ACC112 (cell line): ENCODE measurements at regions not wholly inside any gene's neighbourhood (a gene's known extent, or its start where the extent isn't known, plus 50 kb on each side); places are given as distances from the start of the nearest gene placed in this dataset.
A peak's percentile ranks its signal among the peaks of the same experiment; 100 is the strongest.
"Not testable (repeated sequence)": the region's sequence is repeated elsewhere in the genome, so short reads cannot be mapped to it uniquely, and the experiment has no call there.

Source experiments
- H2AFZ ChIP-seq: fragments of 200-600 bp; sonication (generic); one replicate; pipeline ENCODE4 v1.6.0; 2017; ENCODE audit warnings: antibody characterized with exemption, low read length; ENCODE audit not compliant: unreplicated experiment
- H3K27ac ChIP-seq: fragments of 200-600 bp; sonication (generic); 2 replicates; pipeline ENCODE4 v1.5.1; 2014; ENCODE audit warnings: low read depth, mild to moderate bottlenecking, antibody characterized with exemption, low read length, moderate library complexity
- H3K27me3 ChIP-seq: fragments of 200-600 bp; sonication (generic); 2 replicates; pipeline ENCODE4 v1.6.1; 2014; ENCODE audit warnings: mild to moderate bottlenecking, antibody characterized with exemption, low read length, moderate library complexity, mixed read lengths; ENCODE audit not compliant: insufficient read depth
- H3K36me3 ChIP-seq: fragments of 200-600 bp; sonication (generic); 2 replicates; pipeline ENCODE4 v1.6.1; 2016; ENCODE audit warnings: mild to moderate bottlenecking, antibody characterized with exemption, low read length, moderate library complexity, mixed read lengths; ENCODE audit not compliant: insufficient read depth
- H3K4me1 ChIP-seq: fragments of 200-600 bp; sonication (generic); one replicate; pipeline ENCODE4 v1.6.1; 2016; ENCODE audit warnings: low read length, mixed read lengths; ENCODE audit not compliant: insufficient read depth, unreplicated experiment, control insufficient read depth
- H3K4me3 ChIP-seq: fragments of 200-600 bp; sonication (generic); 2 replicates; pipeline ENCODE4 v1.5.1; 2014; ENCODE audit warnings: mild to moderate bottlenecking, low read depth, low read length
- H3K79me2 ChIP-seq: fragments of 200-600 bp; sonication (generic); one replicate; pipeline ENCODE4 v1.6.0; 2016; ENCODE audit warnings: low read length; ENCODE audit not compliant: control insufficient read depth, unreplicated experiment, insufficient read depth

GRCh38 chr21:26280148-26280547 lies 109.6 kb upstream of the APP start:
- Histone ChIP-seq H3K27me3 (peaks cover 18% of the 10 kb centered on the region; the same call in 1 of the 2 replicates), H2AFZ (no peak overlapping the region), H3K4me3 (no peak overlapping the region), H3K36me3 (no peaks in the 10 kb centered on the region), H3K79me2 (no peaks in the 10 kb centered on the region), H3K4me1 (no peaks in the 10 kb centered on the region), H3K27ac (no peak overlapping the region)

- H3K79me2 ChIP-seq, result no peaks in the 10 kb centered on the region
- no peak overlapping the region for H3K27ac ChIP-seq
- H3K36me3 ChIP-seq, result no peaks in the 10 kb centered on the region
- H2AFZ ChIP-seq, result no peak overlapping the region
- H3K27me3 ChIP-seq, result peaks cover 4% of the 10 kb centered on the region; the same call in 1 of the 2 replicates
- H3K4me3 ChIP-seq, result no peak overlapping the region
- H3K4me1 ChIP-seq, result no peaks in the 10 kb centered on the region
Observed at GRCh38 chr21:26275801-26276200, 105.2 kb upstream of the APP start.

DNA sequence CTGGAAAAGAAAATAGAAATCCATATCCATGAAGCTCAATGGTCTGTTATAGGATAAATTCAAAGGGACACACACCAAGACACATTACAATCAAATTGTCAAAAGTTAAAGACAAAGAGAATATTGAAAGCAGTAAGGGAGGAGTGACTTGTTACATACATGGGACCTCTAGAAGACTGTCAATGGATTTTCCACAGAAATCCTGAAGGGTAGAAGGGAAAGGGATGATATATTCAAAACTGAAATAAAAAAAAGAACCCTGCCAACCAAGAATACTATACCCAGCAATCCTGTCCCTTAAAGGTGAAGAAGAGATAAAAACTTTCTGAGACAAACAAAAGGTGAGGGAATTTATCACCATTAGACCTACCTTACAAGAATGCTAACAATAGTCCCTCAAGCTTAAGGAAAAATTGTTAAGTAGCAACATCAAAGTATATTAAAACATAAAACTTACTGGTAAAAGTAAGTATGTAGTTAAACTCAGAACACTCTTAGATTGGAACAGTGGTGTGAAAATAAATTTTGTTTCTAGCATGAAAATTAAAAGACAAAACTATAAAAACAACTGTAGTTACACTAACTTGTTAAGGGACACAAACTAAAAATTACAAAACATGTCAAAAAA lies 103.2 kb upstream of the APP start:
- Histone ChIP-seq H3K27me3 (peaks cover 4% of the 10 kb centered on the region; the same call in 1 of the 2 replicates), H2AFZ (no peak overlapping the region), H3K36me3 (no peaks in the 10 kb centered on the region), H3K4me1 (no peaks in the 10 kb centered on the region), H3K4me3 (no peak overlapping the region), H3K79me2 (no peaks in the 10 kb centered on the region), H3K27ac (no peak overlapping the region)

DNA sequence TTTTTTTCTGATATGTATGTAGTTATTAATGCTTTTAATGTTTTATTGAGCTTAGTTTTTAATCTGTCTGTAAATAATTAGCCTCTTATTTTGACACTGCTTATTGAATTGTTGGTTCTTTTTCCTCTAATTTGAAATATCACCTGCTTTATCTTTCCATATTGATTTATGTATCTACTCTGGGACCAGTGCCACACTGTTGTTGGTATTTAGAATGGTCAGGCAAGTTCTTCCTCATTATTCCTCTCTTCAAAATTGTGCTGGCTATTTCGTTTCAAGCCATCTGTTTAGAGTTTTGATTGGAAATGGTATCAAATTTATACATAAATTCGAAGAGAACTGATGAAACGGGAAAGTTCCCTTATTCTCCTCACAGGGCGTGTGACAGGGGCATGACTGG lies 96.8 kb upstream of the APP start:
- Histone ChIP-seq H3K4me1 (no peaks in the 10 kb centered on the region), H3K4me3 (no peak overlapping the region), H3K27me3 (peaks cover 4% of the 10 kb centered on the region; the same call in 1 of the 2 replicates), H3K79me2 (no peaks in the 10 kb centered on the region), H3K36me3 (no peaks in the 10 kb centered on the region), H2AFZ (no peak overlapping the region), H3K27ac (no peak overlapping the region)

- 0 out of 2 replicates have a peak, but pooled peaks cover 7% of the 10 kb centered on the region for H3K27me3 ChIP-seq
- H3K36me3 ChIP-seq, result no peaks in the 10 kb centered on the region
- H3K4me1 ChIP-seq, result no peaks in the 10 kb centered on the region
- H3K27ac ChIP-seq, result no peak overlapping the region
- no peak overlapping the region for H2AFZ ChIP-seq
- no peak overlapping the region for H3K4me3 ChIP-seq
- H3K79me2 ChIP-seq, result no peaks in the 10 kb centered on the region
Observed at GRCh38 chr21:26246073-26246472, 75.5 kb upstream of the APP start.

DNA sequence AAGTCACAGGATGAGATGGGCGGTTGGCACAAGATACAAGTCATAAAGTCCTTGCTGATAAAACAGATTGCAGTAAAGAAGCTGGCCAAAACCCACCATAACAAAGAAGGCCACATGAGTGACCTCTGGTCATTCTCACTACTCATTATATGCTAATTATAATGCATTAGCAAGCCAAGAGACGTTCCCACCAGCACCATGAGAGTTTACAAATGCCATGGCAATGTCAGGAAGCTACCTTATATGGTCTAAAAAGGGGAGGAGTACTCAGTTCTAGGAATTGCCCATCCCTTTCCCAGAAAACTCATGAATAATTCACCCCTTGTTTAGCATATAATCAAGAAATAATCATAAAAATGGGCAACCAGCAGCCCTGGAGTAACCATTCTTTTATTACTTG lies 74.9 kb upstream of the APP start:
- peaks cover 10% of the 10 kb centered on the region; the same call in 1 of the 2 replicates for H3K27me3 ChIP-seq
- H2AFZ ChIP-seq, result no peak overlapping the region
- no peaks in the 10 kb centered on the region for H3K4me1 ChIP-seq
- H3K79me2 ChIP-seq, result no peaks in the 10 kb centered on the region
- no peaks in the 10 kb centered on the region for H3K36me3 ChIP-seq
- no peak overlapping the region for H3K4me3 ChIP-seq
- H3K27ac ChIP-seq, result no peak overlapping the region

DNA sequence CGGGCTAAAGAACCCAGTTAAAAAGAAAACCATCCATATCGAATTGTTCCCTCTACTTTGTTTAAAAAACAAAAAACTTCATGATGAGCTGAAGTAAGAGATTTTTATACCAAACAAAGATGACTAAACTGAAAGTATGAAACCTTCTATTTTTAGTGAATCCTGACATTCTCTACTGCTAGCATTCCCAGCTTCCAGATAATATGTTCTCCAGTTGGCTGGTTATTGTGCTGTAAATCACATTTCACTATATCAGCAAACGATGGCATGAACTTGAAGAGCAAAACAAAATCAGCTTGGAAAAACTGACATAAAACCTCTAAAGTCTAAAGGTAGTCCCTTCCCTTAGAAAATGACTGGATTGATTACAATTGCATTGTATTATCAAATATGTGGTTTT lies 68.1 kb upstream of the APP start:
- Histone ChIP-seq H3K27me3 (peaks cover 33% of the 10 kb centered on the region), H3K27ac (no peak overlapping the region), H3K79me2 (no peaks in the 10 kb centered on the region), H3K36me3 (no peaks in the 10 kb centered on the region), H3K4me3 (no peak overlapping the region), H3K4me1 (no peaks in the 10 kb centered on the region), H2AFZ (no peak overlapping the region)

DNA sequence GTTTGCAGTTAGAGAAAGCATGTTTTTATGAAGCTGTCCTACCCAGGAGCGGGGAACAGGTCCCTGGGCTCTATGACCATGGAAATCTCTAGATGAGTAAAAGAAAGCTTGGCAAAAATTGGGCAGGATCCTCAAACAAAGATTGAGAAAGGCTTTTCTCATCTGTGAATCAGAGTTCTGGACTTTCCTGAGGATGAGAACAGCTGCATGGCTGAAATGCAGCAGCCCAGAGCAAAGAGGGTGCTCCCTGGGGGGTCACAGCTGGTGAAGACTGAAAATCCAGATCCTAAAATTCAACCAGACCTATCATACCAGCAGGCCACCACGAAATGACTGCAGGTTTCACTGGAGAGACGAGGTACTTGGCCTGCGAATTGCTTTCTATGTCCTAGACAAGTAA lies 65.7 kb upstream of the APP start:
- Histone ChIP-seq H3K27ac (no peak overlapping the region), H3K27me3 (peaks cover 33% of the 10 kb centered on the region), H3K4me3 (peak overlapping the region; percentile 69), H3K36me3 (no peaks in the 10 kb centered on the region), H2AFZ (no peak overlapping the region), H3K79me2 (no peaks in the 10 kb centered on the region), H3K4me1 (no peaks in the 10 kb centered on the region)

- H3K4me3 ChIP-seq, H3K4me1 ChIP-seq, H2AFZ ChIP-seq, H3K79me2 ChIP-seq, H3K27ac ChIP-seq, H3K36me3 ChIP-seq: not testable (repeated sequence)
- H3K27me3 ChIP-seq, result peaks cover 13% of the 10 kb centered on the region
Observed at GRCh38 chr21:26233297-26233696, 62.7 kb upstream of the APP start.

GRCh38 chr21:26232491-26232890 lies 61.9 kb upstream of the APP start:
- H3K79me2 ChIP-seq, H2AFZ ChIP-seq, H3K4me3 ChIP-seq, H3K27ac ChIP-seq, H3K36me3 ChIP-seq, H3K4me1 ChIP-seq, H3K27me3 ChIP-seq: not testable (repeated sequence)

GRCh38 chr21:26227130-26227529 lies 56.6 kb upstream of the APP start:
- Histone ChIP-seq H3K27ac (no peak overlapping the region), H3K4me3 (no peak overlapping the region), H2AFZ (no peak overlapping the region), H3K36me3 (no peaks in the 10 kb centered on the region), H3K79me2 (no peaks in the 10 kb centered on the region), H3K27me3 (peaks cover 7% of the 10 kb centered on the region; the same call in 1 of the 2 replicates), H3K4me1 (no peaks in the 10 kb centered on the region)
